ENCODE measurements at regions not wholly inside any gene's neighbourhood (a gene's known extent, or its start where the extent isn't known, plus 50 kb on each side); places are given as distances from the start of the nearest gene placed in this dataset.

DNA sequence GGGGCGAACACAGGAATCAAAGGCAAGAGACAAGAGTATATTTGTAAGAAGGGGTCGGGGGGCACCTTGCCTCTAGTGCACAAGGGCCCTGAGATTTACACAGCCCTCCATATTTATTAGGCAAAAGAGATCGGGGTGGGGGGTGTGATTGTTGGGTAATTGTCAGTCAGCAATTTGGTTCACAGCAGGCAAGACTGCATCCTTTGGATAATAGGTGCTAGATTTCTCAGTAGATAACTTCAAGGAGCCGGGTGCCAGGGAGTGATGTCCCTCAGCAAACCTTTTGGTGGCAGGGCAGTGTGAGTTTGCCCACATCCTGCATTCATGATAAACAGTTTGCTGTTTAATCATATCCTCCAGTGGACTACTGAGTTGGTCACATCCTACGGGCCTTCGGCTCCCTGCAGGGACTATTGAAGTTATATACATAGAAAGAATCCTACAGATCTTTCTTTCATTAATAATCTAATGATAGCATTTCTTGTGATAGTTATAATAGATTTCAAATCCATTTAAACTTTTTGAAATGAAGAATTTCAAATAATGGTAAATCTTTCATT is 178.5 kb downstream of the GNAI1 start:
- no peak overlapping the region for H3K4me3 ChIP-seq (ENCODE audit: low read depth, low read length)
- TF ChIP-seq, protein P1, sequence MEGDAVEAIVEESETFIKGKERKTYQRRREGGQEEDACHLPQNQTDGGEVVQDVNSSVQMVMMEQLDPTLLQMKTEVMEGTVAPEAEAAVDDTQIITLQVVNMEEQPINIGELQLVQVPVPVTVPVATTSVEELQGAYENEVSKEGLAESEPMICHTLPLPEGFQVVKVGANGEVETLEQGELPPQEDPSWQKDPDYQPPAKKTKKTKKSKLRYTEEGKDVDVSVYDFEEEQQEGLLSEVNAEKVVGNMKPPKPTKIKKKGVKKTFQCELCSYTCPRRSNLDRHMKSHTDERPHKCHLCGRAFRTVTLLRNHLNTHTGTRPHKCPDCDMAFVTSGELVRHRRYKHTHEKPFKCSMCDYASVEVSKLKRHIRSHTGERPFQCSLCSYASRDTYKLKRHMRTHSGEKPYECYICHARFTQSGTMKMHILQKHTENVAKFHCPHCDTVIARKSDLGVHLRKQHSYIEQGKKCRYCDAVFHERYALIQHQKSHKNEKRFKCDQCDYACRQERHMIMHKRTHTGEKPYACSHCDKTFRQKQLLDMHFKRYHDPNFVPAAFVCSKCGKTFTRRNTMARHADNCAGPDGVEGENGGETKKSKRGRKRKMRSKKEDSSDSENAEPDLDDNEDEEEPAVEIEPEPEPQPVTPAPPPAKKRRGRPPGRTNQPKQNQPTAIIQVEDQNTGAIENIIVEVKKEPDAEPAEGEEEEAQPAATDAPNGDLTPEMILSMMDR (conservative IDR thresholded peaks at IDR 0.05; ENCODE audit: low read depth, low read length), result no peak
- no peak for DNase-seq (ENCODE audit: low read depth)

DNA sequence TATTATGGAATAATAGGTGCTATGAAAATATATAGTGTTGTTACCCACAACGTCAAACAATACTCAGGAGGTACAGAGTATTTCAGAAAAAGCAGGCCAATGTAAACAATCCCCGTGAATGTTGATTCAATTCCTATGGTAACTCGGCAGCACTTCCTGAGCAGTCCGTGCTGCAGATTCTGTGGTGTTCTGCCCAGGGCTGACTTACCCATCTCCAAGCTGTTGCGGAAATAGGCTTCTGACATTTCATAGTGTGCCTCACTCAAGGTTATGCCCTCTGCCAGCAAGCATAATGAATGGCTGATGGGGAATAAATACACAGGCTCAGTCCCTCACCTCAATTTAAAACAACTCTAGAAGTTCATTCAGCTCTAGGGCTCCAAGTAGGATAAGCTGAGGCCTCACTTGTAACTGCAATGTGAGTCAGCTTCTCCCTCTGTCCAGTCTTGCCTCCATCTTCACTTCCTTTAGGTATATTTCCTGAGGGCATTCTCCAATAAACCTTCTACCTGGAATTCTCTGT is 177.6 kb downstream of the GNAI1 start:
- peak; percentile 97 for DNase-seq (ENCODE audit: low read depth)
- no peak overlapping the region for H3K4me3 ChIP-seq (ENCODE audit: low read depth, low read length)
- TF ChIP-seq, protein P1 (conservative IDR thresholded peaks at IDR 0.05; ENCODE audit: low read depth, low read length), result no peak

DNA sequence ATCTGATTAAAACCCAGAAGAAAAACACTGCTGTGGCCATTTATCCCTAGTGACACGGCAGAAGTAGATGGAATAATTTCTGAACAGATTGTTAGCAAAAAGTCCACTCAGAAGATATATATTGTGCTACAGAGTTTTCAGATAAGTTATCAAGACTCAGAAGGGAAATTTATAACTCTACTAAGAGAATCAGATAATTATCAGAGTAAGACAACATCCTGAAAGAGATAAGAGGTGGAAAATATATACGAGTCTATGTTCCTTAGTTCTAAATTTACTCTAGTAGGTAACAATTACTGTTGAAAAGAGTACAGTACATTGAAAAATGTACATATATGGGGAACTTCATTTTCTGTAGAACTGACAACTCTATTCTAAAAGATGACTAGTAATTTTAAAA is 176.7 kb downstream of the GNAI1 start:
- TF ChIP-seq, protein P1 (conservative IDR thresholded peaks at IDR 0.05; ENCODE audit: low read depth, low read length), result no peak
- DNase-seq (ENCODE audit: low read depth), result no peak
- no peak overlapping the region for H3K4me3 ChIP-seq (ENCODE audit: low read depth, low read length)

DNA sequence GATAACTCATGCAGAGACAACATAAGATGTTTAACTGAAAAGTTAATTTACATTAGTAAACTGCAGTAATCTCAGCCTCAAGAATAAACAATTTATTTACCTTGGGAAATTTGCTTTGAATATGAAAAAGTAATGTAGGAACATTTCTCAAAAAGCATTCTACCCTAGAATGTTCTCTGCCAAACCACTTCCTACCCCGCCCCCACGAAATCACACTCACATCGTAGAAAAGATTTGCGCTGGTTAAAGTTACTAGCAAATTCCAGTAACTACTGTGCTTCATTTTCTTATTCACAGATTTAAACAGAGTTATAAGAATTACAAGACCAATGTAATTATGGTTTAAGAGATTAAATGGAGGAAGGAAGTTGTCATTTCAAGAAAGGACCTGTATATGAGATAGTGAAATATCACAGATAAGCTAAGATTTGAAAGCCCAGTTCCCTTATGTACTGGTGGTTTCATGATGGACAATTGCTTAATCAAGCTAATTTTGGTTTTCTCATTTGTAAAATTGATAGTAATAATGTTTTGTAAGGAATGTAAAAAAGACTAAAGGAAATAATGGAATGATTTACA is 175.4 kb downstream of the GNAI1 start:
- TF ChIP-seq, protein P1 (conservative IDR thresholded peaks at IDR 0.05; ENCODE audit: low read depth, low read length), result no peak
- peak; percentile 34 for DNase-seq (ENCODE audit: low read depth)
- no peak overlapping the region for H3K4me3 ChIP-seq (ENCODE audit: low read depth, low read length)

DNA sequence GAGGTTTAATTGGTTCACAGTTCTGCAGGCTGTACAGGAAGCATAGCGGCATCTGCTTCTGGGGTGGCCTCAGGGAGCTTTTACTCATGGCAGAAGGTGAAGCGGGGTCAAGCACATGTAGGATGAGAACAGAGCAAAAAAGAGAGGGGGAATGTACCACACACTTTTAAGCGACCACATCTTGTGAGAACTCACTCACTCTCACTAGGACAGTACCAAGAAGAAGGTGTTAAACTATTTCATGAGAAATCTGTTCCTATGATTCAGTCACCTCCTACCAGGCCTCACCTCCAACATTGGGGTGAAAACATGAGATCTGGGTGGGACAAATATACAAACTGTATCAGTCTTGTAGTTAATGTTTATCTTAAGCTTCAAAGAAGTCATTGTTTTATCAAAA is 174.7 kb downstream of the GNAI1 start:
- TF ChIP-seq, protein P1 (conservative IDR thresholded peaks at IDR 0.05; ENCODE audit: low read depth, low read length), result no peak
- H3K4me3 ChIP-seq (ENCODE audit: low read depth, low read length), result no peak overlapping the region
- DNase-seq (ENCODE audit: low read depth), result no peak

DNA sequence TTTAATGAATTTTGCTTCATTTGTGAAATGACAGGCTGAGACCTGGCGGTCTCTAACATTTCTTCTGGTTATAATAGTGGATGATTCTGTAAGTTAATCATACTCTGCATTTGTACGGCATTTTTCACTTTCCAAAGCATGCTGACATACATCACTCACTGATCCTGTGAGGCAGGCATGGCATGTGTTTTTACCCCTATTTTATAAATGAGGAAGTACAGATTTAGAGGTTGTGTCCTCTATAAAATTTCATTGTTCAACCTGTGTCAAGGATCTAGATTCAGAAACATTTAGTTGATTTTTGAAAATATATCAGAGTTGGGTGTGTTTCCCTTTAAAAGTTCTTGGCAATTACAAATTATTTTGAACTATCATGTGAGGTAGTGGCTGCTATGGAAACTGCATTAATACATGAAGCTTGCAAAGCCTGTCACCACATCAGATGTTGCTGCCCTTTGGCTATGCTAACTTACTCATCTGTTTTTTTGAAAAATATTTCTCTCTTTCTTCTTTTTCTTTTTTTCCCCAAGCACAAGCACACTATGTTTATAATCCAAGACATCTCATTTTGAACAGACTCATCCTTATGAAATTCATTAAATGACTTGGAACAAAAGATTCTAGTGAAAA is 172.7 kb downstream of the GNAI1 start:
- TF ChIP-seq, protein P1 (conservative IDR thresholded peaks at IDR 0.05; ENCODE audit: low read depth, low read length), result no peak
- peak; percentile 97 for DNase-seq (ENCODE audit: low read depth)

More for the DNA sequence above, 172.7 kb downstream of the GNAI1 start:
- no peak overlapping the region for H3K4me3 ChIP-seq (ENCODE audit: low read depth, low read length)

Measured in choroid plexus epithelial cell (primary cell).